Stimulated activated effector memory CD8-positive, alpha-beta T cell treated with anti-CD3 and anti-CD28 coated beads, Interleukin-12 subunit alpha, Interleukin-12 subunit beta, amount 100 ng/mL, for 72 hours (primary cell): ENCODE measurements at regions not wholly inside any gene's neighbourhood (a gene's known extent, or its start where the extent isn't known, plus 50 kb on each side); places are given as distances from the start of the nearest gene placed in this dataset.

Experiments
- ATAC-seq: fragments of 150-1000 bp; cut with Tn5 transposase; 2 replicates; pipeline ENCODE4 v1.10.0; 2021
- DNase-seq, 2 donors: peaks; one replicate each; pipeline ENCODE4 v3.0.0; 2021 to 2022; ENCODE audit warnings: low spot score in 2 of 2
- H3K27ac Mint-ChIP-seq: one replicate; pipeline ENCODE4 v1.8.0; 2022; ENCODE audit warnings: mild to moderate bottlenecking, mixed read lengths
- H3K36me3 Mint-ChIP-seq: one replicate; pipeline ENCODE4 v1.8.0; 2022; ENCODE audit warnings: mild to moderate bottlenecking, mixed read lengths
- H3K4me1 Mint-ChIP-seq: one replicate; pipeline ENCODE4 v1.8.0; 2022; ENCODE audit warnings: mixed read lengths
- H3K4me3 Mint-ChIP-seq: one replicate; pipeline ENCODE4 v1.8.0; 2022; ENCODE audit warnings: mild to moderate bottlenecking, mixed read lengths
- H3K9me3 Mint-ChIP-seq: one replicate; pipeline ENCODE4 v1.8.0; 2022; ENCODE audit warnings: mixed read lengths

DNA sequence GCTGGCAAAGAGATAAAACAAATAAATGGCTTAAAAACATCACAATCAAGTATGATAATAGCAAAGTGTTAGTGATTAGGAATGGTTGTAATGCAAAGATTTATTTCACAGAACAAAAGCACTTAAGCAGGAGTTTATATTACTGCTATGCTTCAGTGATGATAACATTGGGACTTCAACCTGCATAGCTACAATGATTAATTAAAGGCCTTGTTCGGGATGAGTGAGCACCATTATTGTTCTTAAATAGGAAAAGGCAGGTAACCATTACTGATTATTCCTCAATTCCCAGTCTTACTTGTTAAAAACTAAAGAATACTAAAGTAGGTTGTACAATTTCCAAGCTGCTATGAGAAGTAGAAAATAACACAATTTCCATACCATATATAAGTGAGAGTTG lies 1247.5 kb upstream of the CDH8 start:
- H3K4me1 Mint-ChIP-seq = no peaks in the 10 kb centered on the region
- peaks cover 12% of the 10 kb centered on the region for H3K9me3 Mint-ChIP-seq
- ATAC-seq = no peak
- DNase-seq = no peak
- no peaks in the 10 kb centered on the region for H3K36me3 Mint-ChIP-seq
- H3K4me3 Mint-ChIP-seq = no peak overlapping the region
- H3K27ac Mint-ChIP-seq = no peak overlapping the region

DNA sequence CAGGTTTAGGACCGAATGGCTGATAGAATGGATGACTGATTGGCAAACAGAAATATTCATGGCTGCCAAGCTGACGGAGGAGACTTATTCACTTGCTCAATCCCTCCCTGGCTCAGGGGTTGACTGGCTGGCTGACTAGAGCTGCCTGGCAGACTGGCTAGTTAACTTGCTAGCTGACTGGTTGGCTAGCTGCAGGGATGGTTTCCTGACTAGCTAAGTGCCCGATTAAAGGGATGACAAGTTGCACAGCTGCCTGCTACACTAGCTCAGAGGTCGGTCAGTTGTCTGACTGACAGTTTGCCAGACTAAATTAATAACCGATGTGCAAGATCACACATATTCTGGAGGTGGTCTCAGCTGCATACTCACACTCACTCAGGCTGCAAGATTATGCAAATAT lies 1208.4 kb upstream of the CDH8 start:
- no peak overlapping the region for H3K4me3 Mint-ChIP-seq
- no peak overlapping the region for H3K27ac Mint-ChIP-seq
- peaks cover 19% of the 10 kb centered on the region for H3K9me3 Mint-ChIP-seq
- H3K36me3 Mint-ChIP-seq = no peaks in the 10 kb centered on the region
- no peak for ATAC-seq
- no peaks in the 10 kb centered on the region for H3K4me1 Mint-ChIP-seq
- no peak for DNase-seq

DNA sequence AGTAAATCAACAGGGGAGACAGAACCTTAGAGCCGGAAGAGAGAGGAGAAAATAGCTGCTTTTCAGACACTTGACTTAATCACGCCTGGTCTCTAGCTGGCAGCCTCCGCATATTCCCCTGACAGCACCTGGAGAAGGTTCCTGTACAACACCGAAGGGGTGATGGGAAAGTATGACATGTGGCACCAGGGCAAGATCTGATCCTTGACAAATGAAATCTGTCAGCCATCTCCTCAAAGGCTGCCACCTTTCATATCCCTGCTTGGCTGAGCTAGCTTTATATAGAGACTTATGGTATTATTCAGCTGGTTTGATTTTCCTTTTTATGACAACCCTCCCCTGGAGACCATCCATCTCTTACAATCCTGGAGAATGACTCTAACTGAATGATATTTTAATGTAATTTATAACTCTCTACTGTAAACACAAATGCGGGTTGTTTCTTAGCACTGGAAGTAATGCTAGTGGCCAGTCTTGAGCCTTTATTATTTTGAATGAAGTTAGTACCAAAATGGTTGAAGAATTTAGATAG lies 1205.3 kb upstream of the CDH8 start:
- no peak overlapping the region for H3K4me3 Mint-ChIP-seq
- peaks cover 19% of the 10 kb centered on the region for H3K9me3 Mint-ChIP-seq
- no peaks in the 10 kb centered on the region for H3K36me3 Mint-ChIP-seq
- no peak for ATAC-seq
- H3K4me1 Mint-ChIP-seq = no peaks in the 10 kb centered on the region
- no peak for DNase-seq
- H3K27ac Mint-ChIP-seq = no peak overlapping the region

GRCh38 chr16:63239065-63239570 lies 1202.9 kb upstream of the CDH8 start:
- H3K27ac Mint-ChIP-seq = no peak overlapping the region
- DNase-seq (no peak), ATAC-seq (no peak)
- no peaks in the 10 kb centered on the region for H3K36me3 Mint-ChIP-seq
- peaks cover 29% of the 10 kb centered on the region for H3K9me3 Mint-ChIP-seq
- no peak overlapping the region for H3K4me3 Mint-ChIP-seq
- no peaks in the 10 kb centered on the region for H3K4me1 Mint-ChIP-seq

- ATAC-seq (no peak), DNase-seq (no peak)
- no peaks in the 10 kb centered on the region for H3K36me3 Mint-ChIP-seq
- H3K27ac Mint-ChIP-seq = no peak overlapping the region
- H3K9me3 Mint-ChIP-seq = peaks cover 25% of the 10 kb centered on the region
- H3K4me3 Mint-ChIP-seq = no peak overlapping the region
- no peaks in the 10 kb centered on the region for H3K4me1 Mint-ChIP-seq
Measured at GRCh38 chr16:63230421-63231040, 1194.3 kb upstream of the CDH8 start.

DNA sequence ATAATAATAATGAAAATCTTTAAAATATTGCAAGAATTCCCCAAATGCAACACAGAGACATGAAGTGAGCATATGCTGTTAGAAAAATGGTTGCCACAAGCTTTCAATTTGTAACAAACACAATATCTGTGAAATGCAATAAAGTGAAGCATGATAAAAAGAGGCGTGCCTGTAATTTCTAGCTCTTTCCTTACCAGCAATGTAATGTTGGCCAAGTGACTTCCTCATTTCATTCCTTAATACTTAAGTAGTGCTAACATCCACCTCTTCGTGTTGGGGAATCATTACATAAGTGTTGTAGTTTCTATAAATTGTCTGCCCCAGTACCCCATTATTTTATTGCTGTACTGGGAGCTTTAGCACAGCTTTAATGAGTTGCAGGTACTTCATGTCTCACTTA lies 1192.0 kb upstream of the CDH8 start:
- Mint-ChIP-seq H3K9me3 (peaks cover 14% of the 10 kb centered on the region), H3K4me3 (no peak overlapping the region), H3K4me1 (no peaks in the 10 kb centered on the region), H3K36me3 (no peaks in the 10 kb centered on the region), H3K27ac (no peak overlapping the region)
- DNase-seq (no peak), ATAC-seq (no peak)

- Mint-ChIP-seq H3K4me3 (no peak overlapping the region), H3K27ac (no peak overlapping the region), H3K36me3 (no peaks in the 10 kb centered on the region), H3K4me1 (no peaks in the 10 kb centered on the region), H3K9me3 (peaks cover 18% of the 10 kb centered on the region)
- DNase-seq (no peak), ATAC-seq (no peak)
Measured at GRCh38 chr16:63223851-63224250, 1187.6 kb upstream of the CDH8 start.

GRCh38 chr16:63216696-63217423 lies 1180.6 kb upstream of the CDH8 start:
- Mint-ChIP-seq H3K27ac (no peak overlapping the region), H3K4me3 (no peak overlapping the region)

DNA sequence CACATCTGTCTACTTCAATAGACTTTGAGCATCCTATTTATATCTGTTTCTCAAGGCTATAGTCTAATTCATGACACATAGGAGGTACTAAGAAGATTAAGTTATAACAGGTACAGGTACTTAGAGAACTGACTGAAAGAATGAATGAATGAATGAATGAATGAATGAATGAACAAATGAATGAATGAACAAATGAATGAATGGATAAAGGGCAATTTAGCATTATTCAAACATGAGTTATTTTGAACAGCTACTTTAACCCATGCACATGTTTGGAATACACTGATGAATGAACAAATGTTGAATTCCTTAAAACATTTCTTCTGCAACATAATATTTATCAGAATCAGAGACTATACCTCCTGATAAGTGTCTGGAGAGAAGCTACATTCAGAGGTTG lies 1165.6 kb upstream of the CDH8 start:
- DNase-seq = no peak
- Mint-ChIP-seq H3K36me3 (no peaks in the 10 kb centered on the region), H3K27ac (no peak overlapping the region), H3K9me3 (peaks cover 10% of the 10 kb centered on the region), H3K4me3 (no peak overlapping the region), H3K4me1 (no peaks in the 10 kb centered on the region)
- no peak for ATAC-seq

More at GRCh38 chr16:63216696-63217423, 1180.6 kb upstream of the CDH8 start:
- Mint-ChIP-seq H3K9me3 (peaks cover 14% of the 10 kb centered on the region), H3K36me3 (no peaks in the 10 kb centered on the region), H3K4me1 (no peaks in the 10 kb centered on the region)
- no peak for ATAC-seq
- DNase-seq = no peak

GRCh38 chr16:63200940-63201339 lies 1164.7 kb upstream of the CDH8 start:
- Mint-ChIP-seq H3K4me1 (no peaks in the 10 kb centered on the region), H3K27ac (no peak overlapping the region), H3K36me3 (no peaks in the 10 kb centered on the region), H3K4me3 (no peak overlapping the region), H3K9me3 (peaks cover 8% of the 10 kb centered on the region)
- DNase-seq (no peak), ATAC-seq (no peak)

DNA sequence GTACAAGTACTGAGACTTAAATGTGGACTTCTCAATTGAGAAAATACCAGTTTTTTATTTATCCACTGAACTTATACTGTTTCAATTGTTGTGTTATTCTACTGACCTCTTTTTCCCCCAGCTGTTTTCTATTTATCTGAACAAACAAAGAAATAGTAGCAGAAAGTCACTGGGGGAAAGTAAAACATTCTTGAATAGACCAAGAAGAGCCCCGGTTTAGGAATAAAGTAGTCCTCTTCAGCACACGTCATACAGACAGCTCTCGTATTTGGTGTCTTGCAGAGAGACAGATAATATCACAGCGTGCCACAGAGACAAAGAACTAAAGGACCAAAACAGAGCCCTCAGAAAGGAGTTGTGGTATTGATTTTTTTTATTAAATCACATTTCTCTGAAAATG lies 1159.1 kb upstream of the CDH8 start:
- ATAC-seq = no peak
- H3K36me3 Mint-ChIP-seq = no peaks in the 10 kb centered on the region
- H3K27ac Mint-ChIP-seq = no peak overlapping the region
- peaks cover 25% of the 10 kb centered on the region for H3K9me3 Mint-ChIP-seq
- H3K4me1 Mint-ChIP-seq = no peaks in the 10 kb centered on the region
- DNase-seq = no peak
- H3K4me3 Mint-ChIP-seq = no peak overlapping the region

GRCh38 chr16:63192980-63193379 lies 1156.7 kb upstream of the CDH8 start:
- ATAC-seq (no peak), DNase-seq (no peak)
- Mint-ChIP-seq H3K27ac (no peak overlapping the region), H3K36me3 (no peaks in the 10 kb centered on the region), H3K4me3 (no peak overlapping the region), H3K9me3 (peaks cover 25% of the 10 kb centered on the region), H3K4me1 (no peaks in the 10 kb centered on the region)

DNA sequence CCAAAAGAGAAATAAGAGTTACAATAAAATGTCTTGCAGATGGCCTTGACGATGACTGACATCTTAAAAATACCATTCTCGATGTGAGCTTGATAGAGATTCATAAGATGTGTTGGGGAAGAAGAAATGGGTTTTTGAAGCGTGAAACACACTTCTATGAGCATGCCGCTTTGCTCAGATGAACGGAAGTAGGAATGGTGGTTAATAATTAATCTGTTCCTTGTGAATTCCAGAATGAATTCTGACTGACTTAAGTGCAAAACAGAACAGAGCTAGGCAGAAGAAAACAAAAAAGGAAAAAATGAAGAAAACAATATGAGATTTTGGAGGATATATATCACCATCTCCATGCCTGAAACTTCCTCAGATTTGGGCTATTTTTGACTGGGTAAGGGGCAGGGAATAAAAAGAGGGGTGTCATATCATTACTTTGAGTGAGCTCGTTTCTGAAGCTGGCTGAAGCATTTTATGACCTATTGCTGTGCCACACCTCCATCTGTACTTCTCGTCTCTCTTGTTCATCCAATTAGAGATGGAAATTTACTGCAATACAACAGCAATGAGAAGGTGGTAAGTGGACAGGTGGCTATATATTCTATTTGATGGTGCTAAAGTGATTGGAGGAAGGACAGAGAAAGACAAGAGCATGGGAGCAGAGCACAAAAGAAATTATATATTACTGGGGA lies 1152.0 kb upstream of the CDH8 start:
- H3K27ac Mint-ChIP-seq = no peak overlapping the region
- no peaks in the 10 kb centered on the region for H3K4me1 Mint-ChIP-seq
- no peak for DNase-seq
- no peak overlapping the region for H3K4me3 Mint-ChIP-seq
- no peak for ATAC-seq
- H3K36me3 Mint-ChIP-seq = no peaks in the 10 kb centered on the region
- peaks cover 28% of the 10 kb centered on the region for H3K9me3 Mint-ChIP-seq

DNA sequence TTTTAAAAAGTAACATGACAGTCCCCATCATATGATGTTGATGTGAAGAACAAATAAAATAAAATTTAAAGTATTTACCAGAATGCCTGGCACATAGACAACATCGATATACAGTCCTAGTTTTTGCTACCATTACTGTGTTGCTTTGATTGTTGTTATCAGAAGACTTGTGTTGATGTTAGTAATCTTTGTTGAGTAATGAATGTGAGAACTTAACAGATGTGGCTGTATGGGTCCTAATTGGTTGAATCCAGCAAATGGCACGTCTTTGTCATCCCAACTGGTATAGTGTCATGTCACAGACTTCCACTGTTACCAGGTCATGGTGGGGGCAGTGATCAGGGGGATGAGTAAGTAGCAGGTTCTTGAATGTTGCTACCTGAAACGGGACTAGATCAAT lies 1151.4 kb upstream of the CDH8 start:
- Mint-ChIP-seq H3K4me1 (no peaks in the 10 kb centered on the region), H3K4me3 (no peak overlapping the region), H3K27ac (no peak overlapping the region), H3K36me3 (no peaks in the 10 kb centered on the region), H3K9me3 (peaks cover 27% of the 10 kb centered on the region)
- no peak for ATAC-seq
- no peak for DNase-seq

DNA sequence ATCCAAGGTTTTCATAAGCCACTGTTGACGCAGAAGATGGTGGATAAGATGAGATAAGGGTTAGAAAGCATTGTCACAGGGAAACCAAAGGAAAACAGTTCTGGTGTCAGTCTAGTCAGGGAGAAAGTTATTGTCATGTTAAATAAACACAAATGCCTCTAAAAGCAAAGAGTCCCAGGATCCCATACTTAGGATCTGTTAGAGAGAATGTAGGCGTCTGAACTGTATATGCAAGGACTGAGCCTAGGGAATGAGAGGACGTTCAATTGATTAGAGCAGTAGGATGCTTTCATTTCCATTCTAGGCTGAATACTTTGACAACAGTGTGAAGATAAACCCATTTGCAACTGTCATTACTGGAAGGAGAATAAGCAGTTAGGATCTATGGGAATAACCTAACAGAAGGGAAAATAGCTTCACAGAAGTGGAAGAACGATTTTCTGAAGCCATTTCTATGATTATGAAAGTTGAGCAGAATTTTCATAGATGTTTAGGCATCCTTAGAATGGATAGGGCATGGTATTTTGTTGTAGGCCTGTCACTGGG lies 1149.1 kb upstream of the CDH8 start:
- H3K4me3 Mint-ChIP-seq = no peak overlapping the region
- H3K27ac Mint-ChIP-seq = no peak overlapping the region
- DNase-seq = no peak
- H3K4me1 Mint-ChIP-seq = no peaks in the 10 kb centered on the region
- H3K9me3 Mint-ChIP-seq = peaks cover 29% of the 10 kb centered on the region
- H3K36me3 Mint-ChIP-seq = no peaks in the 10 kb centered on the region
- ATAC-seq = no peak
